ENCODE measurements at regions not wholly inside any gene's neighbourhood (a gene's known extent, or its start where the extent isn't known, plus 50 kb on each side); places are given as distances from the start of the nearest gene placed in this dataset.

- no peak for TF ChIP-seq CTCF (IDR thresholded peaks at IDR 0.05; ENCODE audit: low read length, missing control alignments)
- no peak overlapping the region for H3K4me3 ChIP-seq (replicated peaks; ENCODE audit: low read depth, low read length)
- peak; percentile 39 for DNase-seq (ENCODE audit: low read depth)
Measured at GRCh38 chr4:159019356-159019755, 83.5 kb upstream of the RAPGEF2 start.

GRCh38 chr4:159021597-159022385 lies 81.1 kb upstream of the RAPGEF2 start:
- no peak for DNase-seq (ENCODE audit: low read depth)
- TF ChIP-seq CTCF (IDR thresholded peaks at IDR 0.05; ENCODE audit: low read length, missing control alignments): no peak
- H3K4me3 ChIP-seq (replicated peaks; ENCODE audit: low read depth, low read length): no peak overlapping the region

GRCh38 chr4:159023741-159024140 lies 79.1 kb upstream of the RAPGEF2 start:
- H3K4me3 ChIP-seq (replicated peaks; ENCODE audit: low read depth, low read length): no peak overlapping the region
- TF ChIP-seq CTCF (IDR thresholded peaks at IDR 0.05; ENCODE audit: low read length, missing control alignments): no peak
- DNase-seq (ENCODE audit: low read depth): no peak

DNA sequence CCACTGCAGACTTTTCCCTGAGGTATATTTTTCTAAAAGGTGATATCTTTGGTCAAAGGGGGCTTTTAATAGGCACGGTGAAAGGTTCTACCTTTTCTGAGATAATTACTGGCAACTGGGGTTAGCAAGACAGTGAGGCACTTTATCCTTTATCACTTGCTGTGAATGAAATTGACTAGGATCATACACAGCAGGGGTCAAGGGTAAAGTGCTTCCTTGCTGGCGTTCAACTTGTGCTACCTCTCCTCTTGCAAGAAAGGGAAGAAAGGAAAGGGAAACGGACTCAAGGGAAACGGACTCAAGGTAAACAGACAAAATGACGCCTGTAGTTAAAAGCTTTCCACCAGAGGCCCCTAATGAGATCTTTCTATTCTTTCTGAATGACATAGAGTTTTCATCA lies 78.6 kb upstream of the RAPGEF2 start:
- DNase-seq (ENCODE audit: low read depth): no peak
- TF ChIP-seq CTCF (IDR thresholded peaks at IDR 0.05; ENCODE audit: low read length, missing control alignments): no peak
- no peak overlapping the region for H3K4me3 ChIP-seq (replicated peaks; ENCODE audit: low read depth, low read length)

- H3K4me3 ChIP-seq (replicated peaks; ENCODE audit: low read depth, low read length): no peak overlapping the region
- no peak for TF ChIP-seq CTCF (IDR thresholded peaks at IDR 0.05; ENCODE audit: low read length, missing control alignments)
- DNase-seq (ENCODE audit: low read depth): no peak
Measured at GRCh38 chr4:159024828-159025227, 78.1 kb upstream of the RAPGEF2 start.

- no peak for TF ChIP-seq CTCF (IDR thresholded peaks at IDR 0.05; ENCODE audit: low read length, missing control alignments)
- DNase-seq (ENCODE audit: low read depth): no peak
Measured at GRCh38 chr4:159026329-159026728, 76.5 kb upstream of the RAPGEF2 start.

GRCh38 chr4:159027535-159027934 lies 75.3 kb upstream of the RAPGEF2 start:
- no peak for TF ChIP-seq CTCF (IDR thresholded peaks at IDR 0.05; ENCODE audit: low read length, missing control alignments)
- peak; percentile 19 for DNase-seq (ENCODE audit: low read depth)
- no peak overlapping the region for H3K4me3 ChIP-seq (replicated peaks; ENCODE audit: low read depth, low read length)

More at GRCh38 chr4:159026329-159026728, 76.5 kb upstream of the RAPGEF2 start:
- H3K4me3 ChIP-seq (replicated peaks; ENCODE audit: low read depth, low read length): no peak overlapping the region
